PC-3 (cell line): ENCODE measurements at regions not wholly inside any gene's neighbourhood (a gene's known extent, or its start where the extent isn't known, plus 50 kb on each side); places are given as distances from the start of the nearest gene placed in this dataset.

ENCODE experiments used
- ATAC-seq: fragments of 200-7000 bp; cut with Tn5 transposase; 2 replicates; pipeline ENCODE4 v1.9.1; 2020; ENCODE audit warnings: mild to moderate bottlenecking, moderate library complexity
- BruUV-seq: library from RNA; stranded (reverse); fragments of 400-500 nt; replicated peaks from 2 replicates; lab custom pipeline; 2021; lab: Mats Ljungman, UMichigan
- CTCF ChIA-PET: fragments of 300-600 bp; sonication (Branson Sonifier 250); formaldehyde crosslinking; loops from one replicate; lab custom pipeline; 2022; ENCODE audit warnings: antibody characterized with exemption; lab: Charles Lee
- POLR2A ChIA-PET: fragments of 300-600 bp; sonication (Branson Sonifier 250); formaldehyde crosslinking; loops from one replicate; lab custom pipeline; 2022; ENCODE audit warnings: antibody characterized with exemption; ENCODE audit not compliant: unreplicated experiment; lab: Charles Lee
- DNase-seq: peaks from one replicate; pipeline ENCODE4 v3.0.0-alpha.2; 2015
- H2AFZ ChIP-seq: fragments of 300-600 bp; sonication (generic); 2 replicates; pipeline ENCODE4 v1.6.0; 2016; ENCODE audit warnings: antibody characterized with exemption, low read length
- H3F3A ChIP-seq: fragments of 300-600 bp; sonication (generic); one replicate; pipeline ENCODE4 v1.6.0; 2017; ENCODE audit warnings: antibody characterized with exemption, low read length, control low read depth, mild to moderate bottlenecking; ENCODE audit not compliant: unreplicated experiment
- H3K27ac ChIP-seq: fragments of 300-600 bp; sonication (generic); 2 replicates; pipeline ENCODE4 v1.5.1; 2016; ENCODE audit warnings: mild to moderate bottlenecking, low read length
- H3K27me3 ChIP-seq: fragments of 300-600 bp; sonication (generic); 2 replicates; pipeline ENCODE4 v1.6.1; 2016; ENCODE audit warnings: low read length, mixed read lengths
- H3K36me3 ChIP-seq: fragments of 300-600 bp; sonication (generic); 2 replicates; pipeline ENCODE4 v1.6.1; 2016; ENCODE audit warnings: low read depth, mixed run types, low read length, mixed read lengths
- H3K4me1 ChIP-seq: fragments of 300-600 bp; sonication (generic); 2 replicates; pipeline ENCODE4 v1.5.1; 2016; ENCODE audit warnings: low read length; ENCODE audit not compliant: insufficient read depth
- H3K4me2 ChIP-seq: fragments of 300-600 bp; sonication (generic); 2 replicates; pipeline ENCODE4 v1.6.0; 2016; ENCODE audit warnings: low read length
- H3K4me3 ChIP-seq: fragments of 300-600 bp; sonication (generic); 2 replicates; pipeline ENCODE4 v1.5.1; 2016; ENCODE audit warnings: mild to moderate bottlenecking, low read length, mixed read lengths
- H3K79me2 ChIP-seq: fragments of 300-600 bp; sonication (generic); 2 replicates; pipeline ENCODE4 v1.6.1; 2017; ENCODE audit warnings: low read length, mixed read lengths
- H3K9ac ChIP-seq: fragments of 300-600 bp; sonication (generic); 2 replicates; pipeline ENCODE4 v1.6.0; 2016; ENCODE audit warnings: mild to moderate bottlenecking, low read length
- H3K9me2 ChIP-seq: fragments of 300-600 bp; sonication (generic); replicated peaks from 2 replicates; pipeline ENCODE4 v1.6.1; 2016; ENCODE audit warnings: mixed run types, low read length, mixed read lengths
- H3K9me3 ChIP-seq: fragments of 300-600 bp; sonication (generic); 2 replicates; pipeline ENCODE4 v1.6.1; 2016; ENCODE audit warnings: low read length, mixed read lengths
- H4K20me1 ChIP-seq: fragments of 300-600 bp; sonication (generic); 2 replicates; pipeline ENCODE4 v1.6.1; 2016; ENCODE audit warnings: low read length, mixed read lengths
- CTCF ChIP-seq: fragments of 300-600 bp; sonication (generic); conservative IDR thresholded peaks from 2 replicates; pipeline ENCODE4 v1.5.1; 2017; ENCODE audit warnings: antibody characterized with exemption, low read depth, mild to moderate bottlenecking, low read length
- EZH2 ChIP-seq: fragments of 300-600 bp; sonication (generic); IDR thresholded peaks from one replicate; pipeline ENCODE4 v1.6.1; 2017; ENCODE audit warnings: antibody characterized with exemption, mild to moderate bottlenecking, low read length; ENCODE audit not compliant: unreplicated experiment
- EZH2phosphoT487 ChIP-seq: fragments of 300-600 bp; sonication (generic); IDR thresholded peaks from 2 replicates; pipeline ENCODE4 v1.6.1; 2018; ENCODE audit warnings: mild to moderate bottlenecking, antibody characterized with exemption, low read length, borderline replicate concordance
- intact Hi-C: fragments of 100-400 bp; cut with micrococcal nuclease; formaldehyde crosslinking; loops from 2 replicates; pipeline ENCODE4 v1.9.0; 2023

- Histone ChIP-seq H3K79me2 (no peaks in the 10 kb centered on the region), H3K27ac (no peak overlapping the region), H4K20me1 (no peaks in the 10 kb centered on the region), H2AFZ (no peak overlapping the region), H3K9me3 (no peaks in the 10 kb centered on the region), H3K9ac (no peak overlapping the region), H3K4me3 (no peak overlapping the region), H3F3A (no peaks in the 10 kb centered on the region), H3K4me2 (no peak overlapping the region), H3K36me3 (no peaks in the 10 kb centered on the region), H3K9me2 (no peaks in the 10 kb centered on the region), H3K4me1 (no peaks in the 10 kb centered on the region), H3K27me3 (peaks cover 90% of the 10 kb centered on the region)
- CTCF ChIA-PET, result no interaction called here
- BruUV-seq, result no TSS peak
- POLR2A ChIA-PET, result no interaction called here
- DNase-seq, result no peak
- intact Hi-C loops, result no loop called here
- no peak for TF ChIP-seq EZH2phosphoT487
- TF ChIP-seq EZH2, result no peak
- TF ChIP-seq CTCF, result no peak
- no peak for ATAC-seq
Observed at GRCh38 chr11:131242476-131243000, 127.9 kb upstream of the NTM start.

GRCh38 chr11:131246156-131246555, 124.3 kb upstream of the NTM start:
- Histone ChIP-seq H3K9me3 (no peaks in the 10 kb centered on the region), H3K36me3 (no peaks in the 10 kb centered on the region), H3K4me1 (no peaks in the 10 kb centered on the region), H3K79me2 (no peaks in the 10 kb centered on the region), H3K4me3 (no peak overlapping the region), H3K9me2 (no peaks in the 10 kb centered on the region), H3F3A (no peaks in the 10 kb centered on the region), H2AFZ (no peak overlapping the region), H3K27me3 (peaks cover 88% of the 10 kb centered on the region), H3K4me2 (no peak overlapping the region), H4K20me1 (no peaks in the 10 kb centered on the region), H3K27ac (no peak overlapping the region), H3K9ac (no peak overlapping the region)
- no TSS peak for BruUV-seq
- no peak for DNase-seq
- ChIA-PET POLR2A (no interaction called here), CTCF (no interaction called here)
- TF ChIP-seq CTCF (no peak), EZH2 (no peak), EZH2phosphoT487 (no peak)
- no peak for ATAC-seq
- intact Hi-C loops, result no loop called here

DNA sequence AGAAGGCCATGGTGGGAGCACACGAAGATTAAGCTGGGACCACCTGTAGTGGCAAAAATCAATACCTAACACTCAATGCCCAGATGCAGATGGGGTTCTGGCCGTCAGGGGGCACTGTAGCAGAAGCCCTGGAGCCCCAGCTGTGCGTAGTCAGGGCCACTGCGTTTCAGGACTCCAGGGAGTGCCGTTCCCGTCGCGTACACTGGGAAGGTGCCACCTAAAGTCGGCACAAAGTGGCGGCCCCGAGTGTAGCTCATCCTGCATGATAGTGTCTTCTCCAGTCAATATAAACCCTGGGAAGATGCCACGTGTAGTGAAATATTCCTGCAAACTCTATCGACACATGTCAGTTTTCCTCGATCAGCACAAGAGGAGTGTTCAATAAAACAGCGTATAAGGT, 123.8 kb upstream of the NTM start:
- Histone ChIP-seq H3K27ac (no peak overlapping the region), H3K9me3 (no peaks in the 10 kb centered on the region), H3K79me2 (no peaks in the 10 kb centered on the region), H3K4me3 (no peak overlapping the region), H4K20me1 (no peaks in the 10 kb centered on the region), H3K36me3 (no peaks in the 10 kb centered on the region), H3K27me3 (peaks cover 88% of the 10 kb centered on the region), H3K9ac (no peak overlapping the region), H2AFZ (no peak overlapping the region), H3F3A (no peaks in the 10 kb centered on the region), H3K4me2 (no peak overlapping the region), H3K4me1 (no peaks in the 10 kb centered on the region), H3K9me2 (no peaks in the 10 kb centered on the region)
- ChIA-PET CTCF (no interaction called here), POLR2A (no interaction called here)
- ATAC-seq (peak; percentile 53; the same call in 1 of the 2 replicates), DNase-seq (peak; percentile 48)
- no peak for TF ChIP-seq EZH2
- peak; percentile 66 for TF ChIP-seq CTCF
- BruUV-seq, result no TSS peak
- intact Hi-C loops, result no loop called here
